GM23248 (cell line): ENCODE measurements at regions not wholly inside any gene's neighbourhood (a gene's known extent, or its start where the extent isn't known, plus 50 kb on each side); places are given as distances from the start of the nearest gene placed in this dataset.

Experiments
- EZH2 ChIP-seq: fragments of 200-600 bp; sonication (generic); IDR thresholded peaks from 2 replicates; pipeline ENCODE4 v1.6.1; 2018; ENCODE audit warnings: antibody characterized with exemption, mild to moderate bottlenecking; ENCODE audit not compliant: insufficient read depth, poor library complexity, severe bottlenecking
- EZH2phosphoT487 ChIP-seq: fragments of 200-600 bp; sonication (generic); IDR thresholded peaks from 2 replicates; pipeline ENCODE4 v1.6.1; 2018; ENCODE audit warnings: antibody characterized with exemption, moderate library complexity, mild to moderate bottlenecking, low read depth; ENCODE audit not compliant: insufficient read depth

GRCh38 chr5:75885321-75885720 is 168.1 kb upstream of the POC5 start:
- TF ChIP-seq EZH2 (no peak), EZH2phosphoT487 (no peak)
